Epithelial cell of proximal tubule (primary cell): ENCODE measurements at regions not wholly inside any gene's neighbourhood (a gene's known extent, or its start where the extent isn't known, plus 50 kb on each side); places are given as distances from the start of the nearest gene placed in this dataset.

Experiments used
- DNase-seq: peaks from one replicate; pipeline ENCODE4 v3.0.0-alpha.2; 2011; ENCODE audit warnings: low read depth
- H3K4me3 ChIP-seq: 2 replicates; pipeline ENCODE4 v1.5.1; 2011; ENCODE audit warnings: low read depth, mild to moderate bottlenecking, low read length
- CTCF ChIP-seq: conservative IDR thresholded peaks from 2 replicates; pipeline ENCODE4 v1.5.1; 2012; ENCODE audit warnings: low read depth, mild to moderate bottlenecking, low read length

GRCh38 chr11:119910051-119910450 is 181.1 kb upstream of the NECTIN1 start:
- no peak for DNase-seq
- no peak for TF ChIP-seq CTCF
- H3K4me3 ChIP-seq: no peak overlapping the region

GRCh38 chr11:119909495-119909894 is 180.5 kb upstream of the NECTIN1 start:
- no peak overlapping the region for H3K4me3 ChIP-seq
- no peak for TF ChIP-seq CTCF

GRCh38 chr11:119909077-119909476 is 180.1 kb upstream of the NECTIN1 start:
- TF ChIP-seq CTCF: no peak
- no peak overlapping the region for H3K4me3 ChIP-seq
- no peak for DNase-seq

More at GRCh38 chr11:119909495-119909894, 180.5 kb upstream of the NECTIN1 start:
- DNase-seq: no peak

GRCh38 chr11:119908573-119908904 is 179.5 kb upstream of the NECTIN1 start:
- H3K4me3 ChIP-seq: no peak overlapping the region
- TF ChIP-seq CTCF: no peak
- DNase-seq: no peak

GRCh38 chr11:119907878-119908572 is 179.0 kb upstream of the NECTIN1 start:
- H3K4me3 ChIP-seq: no peak overlapping the region
- no peak for TF ChIP-seq CTCF
- no peak for DNase-seq

- DNase-seq: no peak
- TF ChIP-seq CTCF: no peak
- no peak overlapping the region for H3K4me3 ChIP-seq
Measured at GRCh38 chr11:119907122-119907851, 178.3 kb upstream of the NECTIN1 start.

- DNase-seq: no peak
- H3K4me3 ChIP-seq: no peak overlapping the region
- TF ChIP-seq CTCF: no peak
Measured at GRCh38 chr11:119906376-119906775, 177.4 kb upstream of the NECTIN1 start.
